ENCODE measurements at regions not wholly inside any gene's neighbourhood (a gene's known extent, or its start where the extent isn't known, plus 50 kb on each side); places are given as distances from the start of the nearest gene placed in this dataset.
"Not testable (repeated sequence)": the region's sequence is repeated elsewhere in the genome, so short reads cannot be mapped to it uniquely, and the experiment has no call there.

- DNase-seq: not testable (repeated sequence)
These were observed 69.4 kb upstream of the GNG12 start for GRCh38 chr1:67902546-67903223.

- DNase-seq: no peak
These were observed 64.9 kb upstream of the GNG12 start for GRCh38 chr1:67898033-67898726.

- DNase-seq: no peak
These were observed 64.1 kb upstream of the GNG12 start for GRCh38 chr1:67897270-67897949.

GRCh38 chr1:67896826-67897225 is 63.6 kb upstream of the GNG12 start:
- DNase-seq: no peak

GRCh38 chr1:67894981-67895735 is 61.9 kb upstream of the GNG12 start:
- DNase-seq: no peak

- DNase-seq: no peak
These were observed 59.8 kb upstream of the GNG12 start for GRCh38 chr1:67893126-67893495.

- no peak for DNase-seq
These were observed 59.3 kb upstream of the GNG12 start for GRCh38 chr1:67892476-67893125.

- DNase-seq: no peak
These were observed 57.6 kb upstream of the GNG12 start for GRCh38 chr1:67890857-67891256.

- DNase-seq: peak; percentile 42
These were observed 56.8 kb upstream of the GNG12 start for GRCh38 chr1:67889953-67890567.

GRCh38 chr1:67889466-67889865 is 56.2 kb upstream of the GNG12 start:
- DNase-seq: no peak

GRCh38 chr1:67888216-67889106 is 55.2 kb upstream of the GNG12 start:
- peak; percentile 35 for DNase-seq

- DNase-seq: no peak
These were observed 53.9 kb upstream of the GNG12 start for GRCh38 chr1:67887146-67887545.

GRCh38 chr1:67886076-67886475 is 52.8 kb upstream of the GNG12 start:
- DNase-seq: no peak

GRCh38 chr1:67883069-67883468 is 49.8 kb upstream of the GNG12 start:
- DNase-seq: no peak
